ENCODE measurements at regions not wholly inside any gene's neighbourhood (a gene's known extent, or its start where the extent isn't known, plus 50 kb on each side); places are given as distances from the start of the nearest gene placed in this dataset.
A peak's percentile ranks its signal among the peaks of the same experiment; 100 is the strongest.
"Not testable (repeated sequence)": the region's sequence is repeated elsewhere in the genome, so short reads cannot be mapped to it uniquely, and the experiment has no call there.

- H3K27ac ChIP-seq (ENCODE audit: low read depth); H3K36me3 Mint-ChIP-seq (ENCODE audit: low read depth); H3K79me2 ChIP-seq (replicated peaks; ENCODE audit: insufficient read depth); H3K27me3 Mint-ChIP-seq (ENCODE audit: insufficient read depth, low read depth, poor library complexity); H3K27ac Mint-ChIP-seq; H3K9me2 ChIP-seq (ENCODE audit: insufficient read depth); H3K9me3 Mint-ChIP-seq; H3K4me3 Mint-ChIP-seq; H3K27me3 ChIP-seq (ENCODE audit: insufficient read depth); ATAC-seq; H3K4me2 ChIP-seq; H3F3A ChIP-seq (replicated peaks; ENCODE audit: low read depth); H3K4me1 ChIP-seq (ENCODE audit: insufficient read depth); H4K20me1 ChIP-seq (replicated peaks; ENCODE audit: insufficient read depth); H3K36me3 ChIP-seq (ENCODE audit: insufficient read depth); DNase-seq (ENCODE audit: low spot score); H3K4me1 Mint-ChIP-seq; H3K4me3 ChIP-seq: not testable (repeated sequence)
- H2AFZ ChIP-seq = peak overlapping the region; percentile 90; the same call in 1 of the 2 replicates
These were observed 380.4 kb upstream of the NDST4 start for GRCh38 chr4:115493770-115494169.

GRCh38 chr4:115491686-115492085 lies 378.3 kb upstream of the NDST4 start:
- H3K27me3 ChIP-seq (ENCODE audit: insufficient read depth) = no peaks in the 10 kb centered on the region
- Mint-ChIP-seq H3K4me1 (peaks cover 6% of the 10 kb centered on the region; the same call in 2 of the 3 replicates), H3K27ac (no peak overlapping the region), H3K27me3 (ENCODE audit: insufficient read depth, low read depth, poor library complexity) (no peaks in the 10 kb centered on the region), H3K36me3 (ENCODE audit: low read depth) (no peaks in the 10 kb centered on the region; the same call in 2 of the 3 replicates), H3K4me3 (no peak overlapping the region), H3K9me3 (no peaks in the 10 kb centered on the region; the same call in 1 of the 3 replicates)
- no peak overlapping the region for H2AFZ ChIP-seq
- no peaks in the 10 kb centered on the region for H3F3A ChIP-seq (replicated peaks; ENCODE audit: low read depth)
- ATAC-seq (no peak), DNase-seq (ENCODE audit: low spot score) (no peak)
- H3K9me2 ChIP-seq (ENCODE audit: insufficient read depth) = no peaks in the 10 kb centered on the region
- TF ChIP-seq STAT1 (IDR thresholded peaks at IDR 0.05; ENCODE audit: unreplicated experiment) (no peak), ZNF462 (CRISPR knock-in tag; IDR thresholded peaks at IDR 0.05) (no peak), REST (IDR thresholded peaks at IDR 0.05; ENCODE audit: unreplicated experiment) (no peak), NANOG (IDR thresholded peaks at IDR 0.05; ENCODE audit: borderline replicate concordance) (no peak), ZNF114 (CRISPR knock-in tag; IDR thresholded peaks at IDR 0.05) (no peak), POLR2AphosphoS5 (IDR thresholded peaks at IDR 0.05; ENCODE audit: low read depth) (no peak), JUNB (IDR thresholded peaks at IDR 0.05; ENCODE audit: unreplicated experiment) (no peak), ZNF331 (CRISPR knock-in tag; IDR thresholded peaks at IDR 0.05; ENCODE audit: low read depth) (no peak), CREB1 (CRISPR knock-in tag; IDR thresholded peaks at IDR 0.05; ENCODE audit: low read depth) (no peak), CTCF (conservative IDR thresholded peaks at IDR 0.05; ENCODE audit: low read depth in 2 of 2) (no peak), EZH2phosphoT487 (IDR thresholded peaks at IDR 0.05; ENCODE audit: unreplicated experiment) (no peak)
- no peak overlapping the region for H3K27ac ChIP-seq (ENCODE audit: low read depth)
- H4K20me1 ChIP-seq (replicated peaks; ENCODE audit: insufficient read depth) = no peaks in the 10 kb centered on the region
- 0 out of 2 replicates have a peak, but pooled peaks cover 4% of the 10 kb centered on the region for H3K4me1 ChIP-seq (ENCODE audit: insufficient read depth)
- no peaks in the 10 kb centered on the region for H3K36me3 ChIP-seq (ENCODE audit: insufficient read depth)
- H3K4me2 ChIP-seq = no peak overlapping the region
- no peak overlapping the region for H3K4me3 ChIP-seq
- no peaks in the 10 kb centered on the region for H3K79me2 ChIP-seq (replicated peaks; ENCODE audit: insufficient read depth)

Data from GM23338 (cell line).